Vagina (tissue), 2 donors: ENCODE measurements at regions not wholly inside any gene's neighbourhood (a gene's known extent, or its start where the extent isn't known, plus 50 kb on each side); places are given as distances from the start of the nearest gene placed in this dataset.

Experiments used
- CTCF ChIP-seq, 3 experiments: fragments of 450-650 bp in 2 of 3; fragments of 200-600 bp in 1 of 3; sonication (generic) in 1 of 3; IDR thresholded peaks; one replicate each; pipeline ENCODE4 v1.5.1; 2017 to 2019; ENCODE audit warnings: antibody characterized with exemption in 3 of 3, mild to moderate bottlenecking in 2 of 3, moderate library complexity in 2 of 3
- POLR2A ChIP-seq, 2 donors: fragments of 450-650 bp; IDR thresholded peaks; one replicate each; pipeline ENCODE4 v1.6.1; 2017; ENCODE audit warnings: antibody characterized with exemption in 2 of 2, mild to moderate bottlenecking in 2 of 2, moderate library complexity in 2 of 2
- POLR2AphosphoS5 ChIP-seq, 2 donors: sonication (generic); formaldehyde crosslinking; IDR thresholded peaks; one replicate each; pipeline ENCODE4 v1.9.0; 2017; ENCODE audit warnings: antibody characterized with exemption in 2 of 2, mild to moderate bottlenecking in 2 of 2, low read depth in 1 of 2; ENCODE audit not compliant: insufficient read depth in 1 of 2

- TF ChIP-seq CTCF (IDR thresholded peaks at IDR 0.05) (no peak), POLR2AphosphoS5 (IDR thresholded peaks at IDR 0.05; ENCODE audit: insufficient read depth in 1 of 2, low read depth in 1 of 2) (no peak), POLR2A (IDR thresholded peaks at IDR 0.05) (no peak)
These were observed 50.3 kb upstream of the ZBTB7C start for GRCh38 chr18:48459465-48459864.
